Subcutaneous abdominal adipose tissue (tissue), 5 donors: ENCODE measurements at regions not wholly inside any gene's neighbourhood (a gene's known extent, or its start where the extent isn't known, plus 50 kb on each side); places are given as distances from the start of the nearest gene placed in this dataset.
A peak's percentile ranks its signal among the peaks of the same experiment; 100 is the strongest.

Experiments used
- H3K27ac ChIP-seq: one replicate; pipeline ENCODE4 v1.7.0; 2013; ENCODE audit warnings: low read depth, mild to moderate bottlenecking, inconsistent platforms, low read length, moderate library complexity
- H3K27me3 ChIP-seq, 5 donors: one replicate each; pipeline ENCODE4 v1.7.0; 2013; ENCODE audit warnings: low read length in 5 of 5, inconsistent platforms in 1 of 5; ENCODE audit not compliant: control insufficient read depth in 5 of 5, insufficient read depth in 4 of 5
- H3K36me3 ChIP-seq, 5 donors: one replicate each; pipeline ENCODE4 v1.7.0; 2013; ENCODE audit warnings: low read length in 5 of 5; ENCODE audit not compliant: control insufficient read depth in 5 of 5, insufficient read depth in 5 of 5
- H3K4me1 ChIP-seq, 5 donors: one replicate each; pipeline ENCODE4 v1.7.0; 2013; ENCODE audit warnings: low read length in 5 of 5, mild to moderate bottlenecking in 3 of 5, moderate library complexity in 1 of 5; ENCODE audit not compliant: control insufficient read depth in 5 of 5, insufficient read depth in 5 of 5
- H3K4me3 ChIP-seq, 5 donors: one replicate each; pipeline ENCODE4 v1.7.0; 2013; ENCODE audit warnings: low read length in 5 of 5, low read depth in 1 of 5
- H3K9ac ChIP-seq, 5 donors: one replicate each; pipeline ENCODE4 v1.7.0; 2013; ENCODE audit warnings: low read length in 5 of 5, mild to moderate bottlenecking in 4 of 5, moderate library complexity in 3 of 5
- H3K9me3 ChIP-seq, 5 donors: one replicate each; pipeline ENCODE4 v1.7.0; 2013; ENCODE audit warnings: low read length in 5 of 5; ENCODE audit not compliant: control insufficient read depth in 5 of 5
- donor health status: healthy.
- donor health status: healthy.
- donor health status: healthy.
- donor health status: healthy.
- donor health status: healthy.

DNA sequence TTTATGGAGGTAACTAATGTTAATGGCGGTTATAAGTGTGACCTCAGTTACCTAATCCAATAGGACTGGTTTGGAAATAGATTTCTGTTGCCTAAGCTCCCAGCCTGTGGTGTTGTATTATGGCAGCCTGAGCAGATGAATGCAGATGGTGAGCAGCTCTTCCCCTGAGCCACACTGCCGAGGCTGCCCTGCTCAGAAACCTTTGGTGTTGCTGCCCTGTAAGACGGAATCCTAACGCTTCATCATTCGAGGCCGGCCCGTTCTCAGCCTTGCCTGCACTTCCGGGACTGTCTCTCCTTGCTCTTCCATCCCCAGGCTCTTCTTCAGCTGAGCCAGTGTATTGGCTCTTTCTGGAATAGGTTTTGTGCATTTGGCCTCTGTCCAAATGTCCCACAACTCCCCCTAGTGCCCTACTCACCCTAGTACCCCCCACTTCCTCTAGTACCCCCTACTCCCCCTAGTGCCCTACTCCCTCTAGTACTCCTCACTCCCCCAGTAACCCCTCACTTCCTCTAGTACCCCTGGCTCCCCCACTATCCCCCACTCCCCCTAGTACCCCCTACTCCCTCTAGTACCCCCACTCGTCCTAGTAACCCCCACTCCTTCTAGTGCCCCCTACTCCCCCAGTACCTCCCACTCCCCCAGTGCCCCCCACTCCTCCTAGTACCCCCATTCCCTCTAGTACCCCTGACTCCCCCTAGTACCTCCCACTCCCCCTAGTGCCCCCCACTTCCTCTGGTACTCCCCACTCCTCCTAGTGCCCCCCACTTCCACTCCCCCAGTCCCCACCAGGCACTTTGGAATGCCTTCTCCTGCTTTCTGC lies 106.0 kb upstream of the TAF1B start:
- peaks cover 0 to 12% (median 8%) of the 10 kb centered on the region in 5 donors for H3K9me3 ChIP-seq
- no peak overlapping the region for H3K9ac ChIP-seq
- no peak overlapping the region for H3K27ac ChIP-seq
- no peak overlapping the region for H3K4me3 ChIP-seq
- H3K4me1 ChIP-seq: peaks cover 6 to 16% (median 13%) of the 10 kb centered on the region in 5 donors
- H3K36me3 ChIP-seq: no peaks in the 10 kb centered on the region
- H3K27me3 ChIP-seq: no peaks in the 10 kb centered on the region

DNA sequence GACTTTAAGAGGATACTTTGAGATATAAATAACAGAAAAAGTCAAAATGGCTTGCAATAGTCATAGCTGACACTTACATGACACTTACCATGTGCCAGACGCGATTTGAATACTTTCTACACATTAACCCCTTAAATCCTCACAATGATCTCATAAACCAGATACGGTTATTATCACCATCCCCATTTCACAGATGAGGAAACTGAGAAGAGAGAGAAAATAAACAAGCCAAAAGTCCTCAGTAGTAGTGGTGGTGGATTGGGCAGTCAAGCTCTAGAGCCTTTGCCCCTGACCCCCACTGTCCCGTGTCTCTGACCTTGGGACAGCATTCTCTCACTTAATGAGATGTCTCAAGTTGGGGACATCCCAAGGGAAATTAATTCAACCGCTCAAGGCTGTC lies 105.2 kb upstream of the TAF1B start:
- Histone ChIP-seq H3K9ac (no peak overlapping the region), H3K4me1 (peaks cover 6 to 16% (median 13%) of the 10 kb centered on the region in 5 donors), H3K9me3 (peaks cover 0 to 12% (median 8%) of the 10 kb centered on the region in 5 donors), H3K27me3 (no peaks in the 10 kb centered on the region), H3K27ac (no peak overlapping the region), H3K4me3 (no peak overlapping the region), H3K36me3 (no peaks in the 10 kb centered on the region)

DNA sequence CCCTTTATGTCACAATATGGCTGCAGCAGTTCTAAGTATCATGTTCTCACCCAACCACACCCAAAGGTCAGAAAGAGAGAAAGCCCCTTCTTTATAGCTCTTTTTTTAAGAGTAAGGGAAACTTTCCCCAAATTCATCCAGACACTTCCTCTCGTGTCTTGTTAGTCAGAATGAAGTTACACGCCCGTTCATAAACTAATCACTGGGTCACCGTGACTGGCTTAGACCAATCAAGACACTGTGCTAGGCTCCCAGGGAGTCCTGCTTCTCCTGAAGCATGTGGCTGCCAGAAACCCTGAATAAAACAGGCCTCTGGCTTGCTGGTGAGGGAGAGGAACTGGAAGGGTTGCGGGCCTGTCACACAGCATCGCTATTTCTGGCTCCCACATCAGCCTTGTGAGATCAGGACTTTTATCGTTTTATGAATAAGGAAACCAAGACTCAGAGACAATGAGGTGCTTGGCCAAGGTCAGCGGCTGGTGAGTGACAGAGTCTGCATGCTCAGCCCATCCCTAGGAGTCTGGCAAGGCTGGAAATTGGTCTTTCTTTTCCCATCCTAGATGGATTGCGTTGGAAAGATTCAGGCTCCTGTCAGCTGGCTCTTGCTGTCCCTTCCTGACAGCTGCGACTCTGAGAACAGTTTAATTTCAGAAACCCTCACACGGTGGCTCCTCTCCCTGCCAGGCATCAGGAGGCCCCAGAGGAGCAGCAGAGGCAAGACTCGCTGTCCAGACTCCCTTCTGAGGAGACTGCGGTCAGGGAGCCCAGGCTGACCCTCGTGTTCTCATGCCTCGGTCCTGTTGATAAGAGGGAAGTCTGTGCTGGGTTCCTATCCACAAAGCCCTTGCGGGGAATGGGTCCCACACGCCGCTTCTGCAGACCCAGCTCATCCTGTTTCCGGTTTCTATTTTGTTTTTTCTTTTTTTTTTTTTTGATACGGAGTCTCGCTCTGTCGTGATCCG lies 104.5 kb upstream of the TAF1B start:
- peak overlapping the region; percentile 49 for H3K27ac ChIP-seq
- peak overlapping the region; percentile 47 to 71 (median 58) for H3K4me3 ChIP-seq
- H3K9me3 ChIP-seq: peaks cover 0 to 12% (median 8%) of the 10 kb centered on the region in 5 donors
- no peaks in the 10 kb centered on the region for H3K27me3 ChIP-seq
- peak overlapping the region in 3 of 5 donors; percentile 0 to 75 (median 51) for H3K9ac ChIP-seq
- H3K4me1 ChIP-seq: peaks cover 6 to 16% (median 13%) of the 10 kb centered on the region in 5 donors
- H3K36me3 ChIP-seq: no peaks in the 10 kb centered on the region

DNA sequence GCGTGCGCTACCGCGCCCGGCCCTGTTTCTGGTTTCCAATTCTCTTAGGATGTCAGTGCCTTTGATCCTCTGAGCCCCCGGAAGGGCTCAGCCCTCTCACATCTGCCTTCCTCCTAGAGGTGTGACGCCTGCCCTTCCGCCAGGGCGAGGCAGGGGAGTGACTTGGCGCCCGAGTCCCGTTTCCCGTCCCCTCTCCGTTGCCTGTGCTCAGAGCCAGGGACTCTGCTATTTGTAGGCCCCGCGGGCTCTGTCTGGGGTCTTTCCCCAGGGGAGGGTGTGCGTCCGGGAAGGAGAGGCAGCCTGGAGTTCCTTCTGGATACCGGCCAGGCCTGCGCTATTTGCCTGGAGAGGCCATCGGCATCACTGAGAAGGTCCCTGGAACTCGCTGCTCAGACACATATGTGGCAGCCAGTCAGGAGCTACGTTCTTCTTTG lies 103.7 kb upstream of the TAF1B start:
- H3K9ac ChIP-seq: peak overlapping the region in 3 of 5 donors; percentile 45 to 75 (median 51)
- peak overlapping the region; percentile 47 to 71 (median 58) for H3K4me3 ChIP-seq
- H3K27ac ChIP-seq: peak overlapping the region; percentile 49

DNA sequence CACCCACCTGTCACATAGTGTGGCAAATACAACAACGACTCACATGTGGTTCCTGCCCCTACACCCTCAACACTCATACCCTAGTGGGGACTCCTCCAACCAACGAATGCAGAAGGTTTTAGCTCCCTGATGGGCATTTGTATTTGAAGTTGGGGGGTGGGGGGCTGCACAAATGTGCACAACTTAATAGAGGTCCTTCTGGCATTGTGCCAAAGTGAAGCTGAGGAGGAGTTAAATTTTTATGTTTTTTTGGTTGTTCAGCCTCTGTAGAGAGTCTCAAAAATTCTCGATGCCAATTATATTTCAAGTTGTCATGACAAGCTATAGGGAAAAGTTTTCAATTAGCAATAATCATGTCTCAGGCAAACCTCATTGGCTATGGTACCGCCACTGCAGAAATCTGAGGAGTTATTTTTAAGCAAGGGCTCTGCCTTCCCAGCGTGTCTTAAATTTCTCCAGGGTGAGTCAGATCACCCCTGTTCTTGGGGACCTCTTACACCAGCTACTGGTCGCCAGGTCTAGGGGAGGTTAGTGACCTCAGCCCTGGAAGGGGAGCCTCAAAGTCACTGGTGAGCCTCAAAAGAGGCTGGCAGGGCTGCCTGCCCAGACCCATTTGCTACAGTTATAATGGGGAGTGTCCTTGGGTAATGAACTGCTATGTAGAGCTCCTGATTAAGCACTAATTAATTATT lies 102.7 kb upstream of the TAF1B start:
- peaks cover 0 to under 1% (median 0%) of the 10 kb centered on the region in 5 donors for H3K9me3 ChIP-seq
- no peak overlapping the region for H3K4me3 ChIP-seq
- H3K36me3 ChIP-seq: no peaks in the 10 kb centered on the region
- no peak overlapping the region for H3K27ac ChIP-seq
- H3K4me1 ChIP-seq: peaks cover 6 to 21% (median 13%) of the 10 kb centered on the region in 5 donors
- H3K9ac ChIP-seq: no peak overlapping the region
- no peaks in the 10 kb centered on the region for H3K27me3 ChIP-seq

More for the DNA sequence above, 103.7 kb upstream of the TAF1B start:
- H3K36me3 ChIP-seq: no peaks in the 10 kb centered on the region
- peaks cover 0 to 8% (median 6%) of the 10 kb centered on the region in 5 donors for H3K9me3 ChIP-seq
- H3K4me1 ChIP-seq: peaks cover 6 to 21% (median 13%) of the 10 kb centered on the region in 5 donors
- H3K27me3 ChIP-seq: no peaks in the 10 kb centered on the region

DNA sequence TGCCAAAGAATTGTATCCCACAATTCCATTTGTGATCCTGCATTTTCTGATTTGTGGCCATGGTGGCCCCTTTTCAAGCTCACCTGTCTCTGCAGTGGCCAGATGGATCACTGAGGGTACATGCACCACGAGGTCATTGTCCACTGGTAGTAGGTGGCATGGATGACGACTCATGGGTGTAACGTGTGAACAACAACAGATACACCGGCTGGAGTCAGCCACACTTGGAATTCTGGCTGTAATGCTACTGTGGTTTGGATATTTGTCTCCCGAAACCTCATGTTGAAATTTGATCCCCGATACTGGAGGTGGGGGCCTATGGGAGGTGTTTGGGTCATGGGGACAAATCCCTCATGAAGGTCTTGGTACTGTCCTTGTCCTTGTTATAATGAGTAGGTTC lies 102.2 kb upstream of the TAF1B start:
- H3K27me3 ChIP-seq: no peaks in the 10 kb centered on the region
- no peak overlapping the region for H3K4me3 ChIP-seq
- no peak overlapping the region for H3K9ac ChIP-seq
- no peaks in the 10 kb centered on the region for H3K9me3 ChIP-seq
- no peak overlapping the region for H3K27ac ChIP-seq
- no peaks in the 10 kb centered on the region for H3K36me3 ChIP-seq
- peaks cover 6 to 21% (median 13%) of the 10 kb centered on the region in 5 donors for H3K4me1 ChIP-seq

DNA sequence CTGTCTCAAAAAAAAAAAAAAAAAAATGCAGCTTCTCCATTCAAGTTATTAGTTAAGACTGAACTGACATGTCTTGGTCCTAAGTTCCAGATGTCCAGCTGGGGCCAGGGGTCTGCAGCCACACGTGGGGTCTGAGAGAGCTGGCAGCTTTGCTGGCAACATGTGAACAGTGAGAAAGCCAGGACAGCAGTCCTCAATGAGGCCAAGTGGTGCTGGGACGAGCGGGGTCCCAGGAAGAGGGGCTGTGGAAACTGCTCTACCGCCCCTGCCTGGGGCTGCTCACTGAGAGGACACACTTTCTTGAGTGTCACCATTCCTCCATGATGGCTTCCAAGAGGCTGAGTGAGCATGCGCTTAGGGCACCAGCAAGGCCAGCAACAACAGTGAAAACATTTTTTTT lies 100.7 kb upstream of the TAF1B start:
- no peak overlapping the region for H3K4me3 ChIP-seq
- H3K4me1 ChIP-seq: peaks cover 6 to 21% (median 13%) of the 10 kb centered on the region in 5 donors
- H3K27me3 ChIP-seq: no peaks in the 10 kb centered on the region
- no peaks in the 10 kb centered on the region for H3K9me3 ChIP-seq
- no peaks in the 10 kb centered on the region for H3K36me3 ChIP-seq
- H3K9ac ChIP-seq: no peak overlapping the region
- H3K27ac ChIP-seq: no peak overlapping the region

DNA sequence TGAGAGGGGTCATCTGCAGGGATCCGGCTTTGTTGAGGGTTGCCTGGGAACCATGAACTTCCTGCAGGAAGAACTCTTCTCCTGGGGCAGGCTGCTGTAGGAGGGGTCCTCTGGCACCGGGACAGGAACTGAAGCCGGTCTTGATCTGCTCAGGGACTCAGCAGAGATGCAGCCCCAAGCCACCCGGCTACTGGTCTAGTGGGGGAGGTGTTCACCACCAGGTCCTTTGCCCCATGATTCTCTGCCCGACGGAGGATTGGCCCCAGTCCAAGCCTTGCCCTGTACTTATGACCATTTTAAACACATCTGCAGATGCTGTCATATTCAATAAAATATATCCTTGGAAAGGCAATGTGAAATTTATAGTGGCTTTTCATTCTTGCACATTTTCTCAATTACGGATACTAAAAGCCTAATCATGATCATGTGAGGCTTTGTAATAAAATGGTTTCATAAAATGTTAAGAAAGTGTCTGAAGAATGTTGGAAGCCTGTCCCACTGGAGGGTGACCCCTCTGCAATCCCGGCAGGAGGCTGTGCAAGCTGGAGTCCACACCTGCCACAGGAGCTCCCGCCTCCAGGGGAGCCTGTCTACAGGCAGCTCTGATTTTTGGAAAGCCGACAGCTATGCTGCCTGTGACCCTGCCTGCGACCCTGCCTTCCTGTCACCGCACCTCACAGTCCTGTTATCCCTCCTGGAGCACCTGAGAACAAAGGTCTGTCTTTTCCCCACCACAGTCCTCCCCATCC lies 98.8 kb upstream of the TAF1B start:
- Histone ChIP-seq H3K4me1 (peaks cover 0 to 11% (median 4%) of the 10 kb centered on the region in 5 donors), H3K27me3 (no peaks in the 10 kb centered on the region), H3K9ac (no peak overlapping the region), H3K9me3 (no peaks in the 10 kb centered on the region), H3K4me3 (no peak overlapping the region), H3K27ac (no peak overlapping the region), H3K36me3 (no peaks in the 10 kb centered on the region)
